Caco-2 (cell line): ENCODE measurements at regions not wholly inside any gene's neighbourhood (a gene's known extent, or its start where the extent isn't known, plus 50 kb on each side); places are given as distances from the start of the nearest gene placed in this dataset.

Experiments used
- BruUV-seq: library from RNA; stranded (reverse); fragments of 400-500 nt; replicated peaks from 2 replicates; lab custom pipeline; 2021; lab: Mats Ljungman, UMichigan
- CTCF ChIA-PET: fragments of 300-600 bp; sonication (Branson Sonifier 250); formaldehyde crosslinking; loops from one replicate; lab custom pipeline; 2022; ENCODE audit warnings: antibody characterized with exemption; lab: Charles Lee
- POLR2A ChIA-PET: fragments of 300-600 bp; sonication (Branson Sonifier 250); formaldehyde crosslinking; loops from one replicate; lab custom pipeline; 2022; ENCODE audit warnings: antibody characterized with exemption; lab: Charles Lee
- DNase-seq, 2 experiments: peaks; one replicate each; pipeline versions ENCODE4 v3.0.0 to v3.0.0-alpha.2; 2020 to 2022
- H3K27me3 ChIP-seq: replicated peaks from 2 replicates; pipeline ENCODE4 v1.6.0; 2011; ENCODE audit warnings: low read length; ENCODE audit not compliant: control insufficient read depth, insufficient read depth
- H3K36me3 ChIP-seq: 2 replicates; pipeline ENCODE4 v1.5.1; 2011; ENCODE audit warnings: low read length; ENCODE audit not compliant: control insufficient read depth, insufficient read depth
- H3K4me1 ChIP-seq: fragments of 250-450 bp; sonication (Bioruptor Pico); 2 replicates; pipeline ENCODE4 v1.5.1; 2020; ENCODE audit warnings: mild to moderate bottlenecking
- H3K4me3 ChIP-seq: 2 replicates; pipeline ENCODE4 v1.5.1; 2011; ENCODE audit warnings: low read depth, mild to moderate bottlenecking, control low read depth, low read length
- H3K9me3 ChIP-seq: fragments of 250-450 bp; sonication (Bioruptor Pico); 2 replicates; pipeline ENCODE4 v1.5.1; 2020; ENCODE audit warnings: mild to moderate bottlenecking, moderate library complexity
- H3K27ac Mint-ChIP-seq: one replicate; pipeline ENCODE4 v1.8.0; 2022; ENCODE audit warnings: mixed read lengths; ENCODE audit not compliant: unreplicated experiment
- H3K27me3 Mint-ChIP-seq: one replicate; pipeline ENCODE4 v1.8.0; 2022; ENCODE audit warnings: mixed read lengths; ENCODE audit not compliant: insufficient read depth, unreplicated experiment
- H3K36me3 Mint-ChIP-seq: one replicate; pipeline ENCODE4 v1.8.0; 2022; ENCODE audit warnings: mild to moderate bottlenecking, mixed read lengths; ENCODE audit not compliant: insufficient read depth, unreplicated experiment
- H3K4me1 Mint-ChIP-seq: one replicate; pipeline ENCODE4 v1.8.0; 2022; ENCODE audit warnings: low read depth, mixed read lengths; ENCODE audit not compliant: unreplicated experiment
- H3K4me3 Mint-ChIP-seq: one replicate; pipeline ENCODE4 v1.8.0; 2022; ENCODE audit warnings: mild to moderate bottlenecking, moderate library complexity, mixed read lengths; ENCODE audit not compliant: unreplicated experiment
- H3K9me3 Mint-ChIP-seq: one replicate; pipeline ENCODE4 v1.8.0; 2022; ENCODE audit warnings: mixed read lengths; ENCODE audit not compliant: unreplicated experiment
- CTCF ChIP-seq, 2 experiments: fragments of 200-600 bp in 1 of 2; IDR thresholded peaks; 1 replicate in 1 of 2; 2 replicates in 1 of 2; pipeline versions ENCODE4 v1.5.1 to v1.8.0; 2011 to 2022; ENCODE audit warnings: antibody characterized with exemption in 1 of 2, control low read depth in 1 of 2, inconsistent platforms in 1 of 2, low read depth in 1 of 2, low read length in 1 of 2, mild to moderate bottlenecking in 1 of 2, moderate library complexity in 1 of 2; ENCODE audit not compliant: insufficient read depth in 1 of 2, severe bottlenecking in 1 of 2, unreplicated experiment in 1 of 2
- intact Hi-C: fragments of 100-400 bp; cut with micrococcal nuclease; formaldehyde crosslinking; loops from one replicate; pipeline ENCODE4 v1.10.0; 2022; ENCODE audit not compliant: unreplicated experiment

DNA sequence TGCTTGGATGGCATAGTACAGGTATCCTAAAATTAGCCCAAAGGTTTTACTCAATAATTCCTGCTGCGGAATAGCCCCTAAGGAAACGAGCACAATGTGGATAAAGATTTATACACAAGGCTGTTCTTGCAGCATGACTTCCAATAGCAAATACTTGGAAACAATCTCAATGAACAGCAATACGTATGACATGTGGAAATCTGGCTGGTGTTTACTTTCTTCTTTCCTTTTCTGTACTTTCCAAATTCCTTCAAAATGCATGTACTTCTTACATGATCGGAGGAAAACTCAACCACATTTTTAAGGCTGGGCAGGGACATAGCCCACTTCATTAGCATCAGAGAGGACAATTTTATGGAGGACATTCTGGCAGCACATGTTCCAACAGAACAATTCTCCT, 86.6 kb downstream of the C16orf95 start:
- no peak overlapping the region for H3K4me3 ChIP-seq
- no peaks in the 10 kb centered on the region for H3K9me3 Mint-ChIP-seq
- CTCF ChIA-PET = no interaction called here
- no peak for TF ChIP-seq CTCF (IDR thresholded peaks at IDR 0.05; ENCODE audit: insufficient read depth in 1 of 2, low read depth in 1 of 2, low read length in 1 of 2, severe bottlenecking in 1 of 2, unreplicated experiment in 1 of 2)
- H3K27me3 ChIP-seq = no peaks in the 10 kb centered on the region
- H3K36me3 Mint-ChIP-seq = no peaks in the 10 kb centered on the region
- no peak overlapping the region for H3K4me3 Mint-ChIP-seq
- H3K4me1 ChIP-seq = no peaks in the 10 kb centered on the region
- intact Hi-C loops = no loop called here
- POLR2A ChIA-PET = no interaction called here
- H3K9me3 ChIP-seq = peaks cover 4% of the 10 kb centered on the region; the same call in 1 of the 2 replicates
- H3K27ac Mint-ChIP-seq = no peak overlapping the region
- H3K36me3 ChIP-seq = no peaks in the 10 kb centered on the region
- H3K4me1 Mint-ChIP-seq = no peaks in the 10 kb centered on the region
- DNase-seq = no peak
- no TSS peak for BruUV-seq
- peaks cover 10% of the 10 kb centered on the region for H3K27me3 Mint-ChIP-seq

- CTCF ChIA-PET = no interaction called here
- no TSS peak for BruUV-seq
- no peak overlapping the region for H3K4me3 ChIP-seq
- POLR2A ChIA-PET = no interaction called here
- H3K4me1 Mint-ChIP-seq = no peaks in the 10 kb centered on the region
- H3K27me3 ChIP-seq = no peaks in the 10 kb centered on the region
- peaks cover 10% of the 10 kb centered on the region for H3K27me3 Mint-ChIP-seq
- no peak for TF ChIP-seq CTCF (IDR thresholded peaks at IDR 0.05; ENCODE audit: insufficient read depth in 1 of 2, low read depth in 1 of 2, low read length in 1 of 2, severe bottlenecking in 1 of 2, unreplicated experiment in 1 of 2)
- H3K4me1 ChIP-seq = no peaks in the 10 kb centered on the region
- H3K36me3 Mint-ChIP-seq = no peaks in the 10 kb centered on the region
- H3K36me3 ChIP-seq = no peaks in the 10 kb centered on the region
- intact Hi-C loops = no loop called here
- no peaks in the 10 kb centered on the region for H3K9me3 Mint-ChIP-seq
- no peak overlapping the region for H3K27ac Mint-ChIP-seq
- H3K4me3 Mint-ChIP-seq = no peak overlapping the region
- no peak for DNase-seq
- H3K9me3 ChIP-seq = peaks cover 4% of the 10 kb centered on the region; the same call in 1 of the 2 replicates
Measured at GRCh38 chr16:87231295-87231694, 85.9 kb downstream of the C16orf95 start.

DNA sequence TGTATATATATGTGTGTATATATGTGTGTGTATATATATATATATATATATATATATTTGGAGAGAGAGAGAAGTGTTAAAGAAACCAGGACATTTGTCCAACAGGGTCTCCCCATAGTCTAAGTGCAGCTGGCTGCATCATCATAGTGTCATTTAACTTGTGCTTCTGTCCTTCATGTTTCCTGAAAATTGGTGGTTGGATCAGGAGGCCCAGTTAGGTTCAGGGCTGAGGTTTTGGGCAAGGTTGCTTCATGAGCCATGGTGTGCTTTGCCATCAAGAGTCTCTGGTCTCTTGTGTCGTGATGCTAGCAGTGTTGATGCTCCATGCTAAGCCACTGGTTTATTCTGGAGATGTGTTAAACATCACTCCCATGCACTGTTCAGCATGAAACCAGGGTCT, 85.3 kb downstream of the C16orf95 start:
- Mint-ChIP-seq H3K27ac (no peak overlapping the region), H3K4me1 (no peaks in the 10 kb centered on the region), H3K9me3 (no peaks in the 10 kb centered on the region), H3K4me3 (no peak overlapping the region), H3K36me3 (no peaks in the 10 kb centered on the region), H3K27me3 (peaks cover 10% of the 10 kb centered on the region)
- intact Hi-C loops = no loop called here
- Histone ChIP-seq H3K27me3 (no peaks in the 10 kb centered on the region), H3K36me3 (no peaks in the 10 kb centered on the region), H3K9me3 (peaks cover 4% of the 10 kb centered on the region; the same call in 1 of the 2 replicates), H3K4me3 (no peak overlapping the region), H3K4me1 (no peaks in the 10 kb centered on the region)
- TF ChIP-seq CTCF (IDR thresholded peaks at IDR 0.05; ENCODE audit: insufficient read depth in 1 of 2, low read depth in 1 of 2, low read length in 1 of 2, severe bottlenecking in 1 of 2, unreplicated experiment in 1 of 2) = no peak
- BruUV-seq = no TSS peak
- DNase-seq = no peak
- POLR2A ChIA-PET = no interaction called here
- CTCF ChIA-PET = no interaction called here
